MM.1S (cell line): ENCODE measurements at regions not wholly inside any gene's neighbourhood (a gene's known extent, or its start where the extent isn't known, plus 50 kb on each side); places are given as distances from the start of the nearest gene placed in this dataset.

Experiments used
- DNase-seq: peaks from one replicate; pipeline ENCODE4 v3.0.0-alpha.2; 2015
- H2AFZ ChIP-seq: fragments of 300-600 bp; sonication (generic); 2 replicates; pipeline ENCODE4 v1.6.0; 2016; ENCODE audit warnings: antibody characterized with exemption, low read length
- H3F3A ChIP-seq: fragments of 300-600 bp; sonication (generic); 2 replicates; pipeline ENCODE4 v1.6.1; 2016; ENCODE audit warnings: mild to moderate bottlenecking, antibody characterized with exemption, low read length, moderate library complexity, mixed read lengths; ENCODE audit not compliant: insufficient read depth
- H3K27ac ChIP-seq: fragments of 300-600 bp; sonication (generic); 2 replicates; pipeline ENCODE4 v1.5.1; 2016; ENCODE audit warnings: mild to moderate bottlenecking, low read length
- H3K27me3 ChIP-seq: fragments of 300-600 bp; sonication (generic); replicated peaks from 2 replicates; pipeline ENCODE4 v1.6.0; 2016; ENCODE audit warnings: low read length; ENCODE audit not compliant: insufficient read depth
- H3K36me3 ChIP-seq: fragments of 300-600 bp; sonication (generic); replicated peaks from 2 replicates; pipeline ENCODE4 v1.6.1; 2016; ENCODE audit warnings: mild to moderate bottlenecking, low read length, mixed read lengths; ENCODE audit not compliant: insufficient read depth
- H3K4me1 ChIP-seq: fragments of 300-600 bp; sonication (generic); 2 replicates; pipeline ENCODE4 v1.6.1; 2016; ENCODE audit warnings: low read length, mixed read lengths
- H3K4me2 ChIP-seq: fragments of 300-600 bp; sonication (generic); 2 replicates; pipeline ENCODE4 v1.6.0; 2016; ENCODE audit warnings: low read depth, low read length
- H3K4me3 ChIP-seq: fragments of 300-600 bp; sonication (generic); 2 replicates; pipeline ENCODE4 v1.5.1; 2016; ENCODE audit warnings: low read length, mixed read lengths
- H3K79me2 ChIP-seq: fragments of 300-600 bp; sonication (generic); 2 replicates; pipeline ENCODE4 v1.6.1; 2016; ENCODE audit warnings: mixed run types, low read length, mixed read lengths
- H3K9ac ChIP-seq: fragments of 300-600 bp; sonication (generic); 2 replicates; pipeline ENCODE4 v1.6.1; 2016; ENCODE audit warnings: low read length, mixed read lengths
- H3K9me2 ChIP-seq: fragments of 300-600 bp; sonication (generic); replicated peaks from 2 replicates; pipeline ENCODE4 v1.6.1; 2016; ENCODE audit warnings: mild to moderate bottlenecking, low read length, mixed read lengths; ENCODE audit not compliant: insufficient read depth
- H3K9me3 ChIP-seq: fragments of 300-600 bp; sonication (generic); replicated peaks from 2 replicates; pipeline ENCODE4 v1.6.1; 2016; ENCODE audit warnings: mild to moderate bottlenecking, low read length, mixed read lengths; ENCODE audit not compliant: insufficient read depth
- H4K20me1 ChIP-seq: fragments of 300-600 bp; sonication (generic); 2 replicates; pipeline ENCODE4 v1.6.1; 2016; ENCODE audit warnings: mild to moderate bottlenecking, low read length, moderate library complexity, mixed read lengths; ENCODE audit not compliant: insufficient read depth
- CTCF ChIP-seq: fragments of 300-600 bp; sonication (generic); IDR thresholded peaks from 2 replicates; pipeline ENCODE4 v1.5.1; 2016; ENCODE audit warnings: antibody characterized with exemption, low read length, mixed read lengths
- EZH2 ChIP-seq: fragments of 300-600 bp; sonication (generic); optimal IDR thresholded peaks from 2 replicates; pipeline ENCODE3; 2017; ENCODE audit warnings: low read depth, mild to moderate bottlenecking, antibody characterized with exemption, low read length, mixed read lengths
- EZH2phosphoT487 ChIP-seq: fragments of 300-600 bp; sonication (generic); IDR thresholded peaks from 2 replicates; pipeline ENCODE4 v1.6.1; 2018; ENCODE audit warnings: antibody characterized with exemption, low read length

- Histone ChIP-seq H3K4me3 (no peak overlapping the region), H3K9me2 (no peaks in the 10 kb centered on the region), H3K4me1 (no peaks in the 10 kb centered on the region), H3K27me3 (no peaks in the 10 kb centered on the region), H2AFZ (no peak overlapping the region), H3K36me3 (no peaks in the 10 kb centered on the region), H3F3A (no peaks in the 10 kb centered on the region), H3K9ac (no peak overlapping the region), H3K27ac (no peak overlapping the region), H3K4me2 (no peak overlapping the region), H3K79me2 (peaks cover 84% of the 10 kb centered on the region), H4K20me1 (no peaks in the 10 kb centered on the region), H3K9me3 (no peaks in the 10 kb centered on the region)
- no peak for DNase-seq
- TF ChIP-seq CTCF (no peak), EZH2 (no peak)
Observed at GRCh38 chr21:31479714-31480113, 135.7 kb upstream of the TIAM1 start.

- Histone ChIP-seq H3K4me1 (no peaks in the 10 kb centered on the region), H3K4me2 (no peak overlapping the region), H3K79me2 (peaks cover 80% of the 10 kb centered on the region), H3F3A (no peaks in the 10 kb centered on the region), H3K36me3 (no peaks in the 10 kb centered on the region), H3K9ac (no peak overlapping the region), H4K20me1 (no peaks in the 10 kb centered on the region), H3K9me2 (no peaks in the 10 kb centered on the region), H3K4me3 (no peak overlapping the region), H3K9me3 (no peaks in the 10 kb centered on the region), H3K27me3 (no peaks in the 10 kb centered on the region), H2AFZ (no peak overlapping the region), H3K27ac (no peak overlapping the region)
- DNase-seq = no peak
- no peak for TF ChIP-seq CTCF
- TF ChIP-seq EZH2 = no peak
- no peak for TF ChIP-seq EZH2phosphoT487
Observed at GRCh38 chr21:31479222-31479621, 135.2 kb upstream of the TIAM1 start.

- H3K79me2 ChIP-seq = peaks cover 75% of the 10 kb centered on the region
- H3K9me3 ChIP-seq = no peaks in the 10 kb centered on the region
- no peaks in the 10 kb centered on the region for H3F3A ChIP-seq
- TF ChIP-seq EZH2phosphoT487 (no peak), CTCF (no peak), EZH2 (no peak)
- no peaks in the 10 kb centered on the region for H4K20me1 ChIP-seq
- H3K4me3 ChIP-seq = no peak overlapping the region
- no peaks in the 10 kb centered on the region for H3K4me1 ChIP-seq
- H3K27ac ChIP-seq = no peak overlapping the region
- no peak overlapping the region for H3K4me2 ChIP-seq
- no peaks in the 10 kb centered on the region for H3K36me3 ChIP-seq
- no peak overlapping the region for H2AFZ ChIP-seq
- no peak overlapping the region for H3K9ac ChIP-seq
- DNase-seq = no peak
- H3K9me2 ChIP-seq = no peaks in the 10 kb centered on the region
- no peaks in the 10 kb centered on the region for H3K27me3 ChIP-seq
Observed at GRCh38 chr21:31476263-31477022, 132.4 kb upstream of the TIAM1 start.
